GM19240 (cell line): ENCODE measurements at regions not wholly inside any gene's neighbourhood (a gene's known extent, or its start where the extent isn't known, plus 50 kb on each side); places are given as distances from the start of the nearest gene placed in this dataset.

ENCODE experiments used
- DNase-seq: peaks from one replicate; pipeline ENCODE4 v3.0.0; 2011; ENCODE audit warnings: low spot score; ENCODE audit not compliant: insufficient read length

DNA sequence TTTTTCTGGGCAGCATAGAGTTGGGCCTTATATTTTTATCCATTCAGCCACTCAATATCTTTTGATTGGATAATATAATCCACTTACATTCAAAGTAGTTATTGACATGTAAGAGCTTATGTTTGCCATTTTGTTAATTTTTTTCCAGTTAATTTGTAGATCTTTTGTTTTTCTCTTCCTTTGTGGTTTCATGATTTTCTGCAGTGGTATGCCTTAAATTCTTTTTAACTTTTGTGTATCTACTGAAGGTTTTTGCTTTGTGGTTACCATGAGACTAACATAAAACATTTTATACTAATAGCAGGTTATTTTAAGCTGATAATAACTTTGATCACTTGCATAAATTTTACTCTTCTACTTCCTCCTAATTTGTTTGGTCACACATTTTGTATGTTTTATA lies 140.8 kb upstream of the GATB start:
- DNase-seq: no peak

DNA sequence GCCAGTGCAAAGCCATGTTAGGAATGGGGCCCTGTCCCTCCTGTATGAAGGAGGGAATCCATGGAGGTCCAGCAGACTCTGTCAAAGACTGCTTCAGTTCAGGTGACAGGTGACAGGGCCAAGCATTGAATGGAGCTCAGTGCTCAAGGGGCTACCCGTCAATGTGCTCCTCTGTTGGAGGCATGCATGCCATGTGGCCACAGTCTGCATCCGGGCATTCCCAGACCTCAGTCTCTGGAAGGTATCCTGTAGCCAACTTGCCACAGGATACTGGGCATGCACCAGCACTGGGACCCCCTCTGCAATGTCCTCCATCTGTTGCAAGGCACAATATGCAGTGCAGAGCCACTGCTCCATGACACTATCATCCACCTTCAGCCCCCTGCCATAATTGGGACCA lies 136.1 kb upstream of the GATB start:
- DNase-seq: no peak

DNA sequence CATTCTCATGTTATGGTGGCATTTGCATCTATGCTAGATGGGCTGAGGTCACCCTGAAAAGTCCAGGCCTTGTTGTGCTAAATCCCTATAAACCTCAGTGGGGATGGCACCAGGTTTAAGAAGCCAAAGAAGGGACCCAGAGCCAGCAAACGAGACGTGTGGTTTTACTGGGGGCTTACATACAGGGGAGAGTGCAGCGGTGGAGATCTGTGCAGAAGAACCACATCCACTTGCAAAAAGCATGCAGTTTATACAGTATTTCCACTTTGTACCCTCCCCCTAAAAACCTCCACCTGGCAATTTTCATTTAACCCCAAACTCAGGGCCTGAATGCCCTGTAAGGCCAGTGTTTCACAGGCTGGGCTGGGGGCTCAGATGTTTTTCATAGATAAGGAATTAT lies 134.9 kb upstream of the GATB start:
- no peak for DNase-seq

GRCh38 chr4:151894246-151894645 lies 133.4 kb upstream of the GATB start:
- DNase-seq: no peak

GRCh38 chr4:151888367-151888866 lies 127.6 kb upstream of the GATB start:
- no peak for DNase-seq

- no peak for DNase-seq
Measured at GRCh38 chr4:151887816-151888180, 127.0 kb upstream of the GATB start.

- DNase-seq: no peak
Measured at GRCh38 chr4:151887031-151887815, 126.4 kb upstream of the GATB start.

DNA sequence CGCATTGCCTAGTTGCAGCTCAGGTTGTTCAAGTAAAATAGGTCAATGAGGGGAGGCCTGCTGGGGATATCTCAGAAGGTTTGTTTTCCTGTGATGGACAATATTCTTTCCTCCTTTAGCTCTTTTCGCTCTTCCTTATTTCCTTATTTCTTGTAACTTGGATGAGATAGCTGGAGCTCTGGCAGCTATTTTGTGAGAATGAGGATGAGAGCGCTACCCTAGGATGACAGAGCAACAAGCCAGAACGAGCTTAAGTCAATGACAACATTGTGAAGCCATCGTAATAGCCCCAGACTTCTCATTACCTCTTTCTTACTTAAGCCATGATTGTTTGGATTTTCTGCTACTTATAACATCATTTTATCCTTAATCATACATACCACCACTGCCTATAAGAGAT lies 124.3 kb upstream of the GATB start:
- no peak for DNase-seq

DNA sequence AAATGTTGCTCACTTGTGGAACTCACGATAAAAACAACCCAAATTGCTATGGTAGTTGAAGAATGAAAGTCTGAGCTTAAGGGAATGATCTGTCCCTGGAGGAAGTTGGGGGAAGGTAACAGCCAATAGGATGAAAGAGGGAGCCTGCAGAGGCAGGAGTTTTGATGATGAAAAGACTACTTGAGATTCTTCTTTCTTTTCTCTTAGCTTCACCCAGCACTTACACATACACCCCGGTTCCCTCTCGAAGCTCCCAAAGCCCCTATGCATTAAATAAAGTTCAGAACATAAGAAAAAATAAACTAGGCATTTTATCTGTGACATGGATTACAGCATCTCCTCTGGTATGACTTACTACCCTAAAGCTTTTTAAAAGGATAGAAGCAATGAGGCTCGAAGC lies 122.9 kb upstream of the GATB start:
- no peak for DNase-seq

- no peak for DNase-seq
Measured at GRCh38 chr4:151882072-151882803, 121.4 kb upstream of the GATB start.

DNA sequence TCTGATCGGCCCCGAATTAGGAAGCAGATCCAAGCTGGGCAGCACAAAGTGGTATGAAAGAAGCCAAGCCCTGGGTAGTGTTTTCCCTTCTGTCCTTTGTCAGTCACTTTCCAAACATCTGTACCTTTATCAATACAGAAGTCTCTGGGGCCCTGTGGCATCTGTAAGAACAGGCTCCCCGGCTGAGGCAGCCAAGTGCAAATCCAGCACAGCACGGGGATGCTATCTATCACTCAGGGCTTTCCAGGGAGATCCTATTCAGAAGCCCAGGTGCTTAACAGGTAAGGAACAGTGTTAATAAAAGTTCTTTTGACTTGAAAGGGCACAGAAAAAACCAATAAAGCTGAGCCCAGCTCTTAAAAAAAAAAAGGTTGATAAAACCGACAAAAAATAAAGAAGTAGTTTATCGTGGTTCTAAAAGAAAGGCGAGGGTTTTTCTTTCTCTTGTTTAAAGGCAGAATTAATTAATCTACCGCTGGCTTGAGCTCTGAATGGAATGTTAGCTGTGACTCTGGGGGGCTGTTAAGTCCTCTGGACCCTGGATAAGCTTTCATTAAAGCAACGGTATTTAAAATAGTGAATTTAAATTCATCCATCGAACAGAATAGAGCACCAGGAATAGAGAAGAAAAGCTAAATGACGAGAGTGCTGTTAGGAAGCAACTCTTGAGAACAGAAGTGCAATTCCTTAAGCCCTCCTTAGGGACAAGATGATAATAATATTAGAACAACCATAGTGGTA lies 119.1 kb upstream of the GATB start:
- no peak for DNase-seq

- no peak for DNase-seq
Measured at GRCh38 chr4:151876381-151876988, 115.7 kb upstream of the GATB start.

DNA sequence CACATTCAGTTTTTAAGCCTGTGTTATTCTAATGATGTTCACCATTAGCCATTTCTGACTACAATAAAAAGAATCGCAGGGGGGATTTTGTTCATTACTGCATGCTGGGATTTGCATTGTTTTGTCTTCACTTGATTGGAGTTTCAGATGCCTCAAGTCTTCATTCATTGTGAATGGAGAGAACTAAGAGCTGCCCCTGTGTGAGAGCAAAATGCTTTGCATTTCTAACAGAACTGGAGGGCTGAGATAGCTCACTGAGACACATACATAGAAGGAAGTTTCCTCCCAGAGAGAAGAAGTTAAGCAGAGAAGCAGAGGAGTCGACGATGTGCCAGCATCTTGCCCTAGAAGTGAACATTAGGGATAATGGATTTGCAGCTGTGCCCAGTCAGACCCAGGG lies 113.5 kb upstream of the GATB start:
- no peak for DNase-seq

GRCh38 chr4:151866592-151866918 lies 105.7 kb upstream of the GATB start:
- DNase-seq: no peak

DNA sequence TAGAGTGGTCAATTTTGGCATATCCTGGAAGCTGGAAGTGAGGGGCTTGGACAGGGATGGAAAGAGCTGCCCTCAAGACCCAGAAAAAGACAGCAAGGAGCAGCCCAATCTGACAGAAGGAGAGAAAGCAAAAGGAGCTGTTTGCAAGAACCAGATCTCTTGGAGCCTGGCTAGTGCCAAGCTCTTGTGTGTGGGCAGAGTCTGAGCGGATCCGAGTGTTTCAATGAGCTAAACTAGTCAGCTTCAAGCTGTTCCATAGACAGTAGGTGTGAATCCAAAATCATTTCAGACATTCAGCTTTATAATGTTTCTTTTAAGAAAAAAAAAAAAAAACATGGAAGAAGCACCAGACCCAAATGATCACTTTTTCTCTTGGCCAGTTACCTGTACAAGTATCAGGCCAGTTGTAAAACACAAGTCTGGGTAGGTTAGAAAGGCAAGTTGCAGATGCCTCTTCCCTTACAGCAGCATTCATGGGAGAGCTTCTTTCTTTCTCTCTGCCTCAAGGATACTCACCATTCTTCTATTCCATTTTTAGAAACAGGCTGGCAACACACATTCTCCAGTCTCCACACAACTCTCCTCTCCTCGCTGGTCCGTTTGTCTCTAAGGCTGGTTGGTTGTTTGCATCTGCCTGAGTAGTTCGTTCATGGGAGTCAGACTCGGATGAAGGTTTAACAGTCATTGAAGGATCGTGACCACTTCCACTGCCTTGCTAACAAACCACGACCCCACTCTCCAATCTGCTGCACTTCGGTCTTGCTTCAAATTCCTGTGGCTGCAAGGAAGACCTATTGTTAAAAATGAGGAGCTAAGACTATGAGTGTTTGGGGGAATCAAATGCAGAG lies 105.2 kb upstream of the GATB start:
- DNase-seq: no peak

- no peak for DNase-seq
Measured at GRCh38 chr4:151865312-151865711, 104.5 kb upstream of the GATB start.

GRCh38 chr4:151864068-151864467 lies 103.3 kb upstream of the GATB start:
- no peak for DNase-seq

DNA sequence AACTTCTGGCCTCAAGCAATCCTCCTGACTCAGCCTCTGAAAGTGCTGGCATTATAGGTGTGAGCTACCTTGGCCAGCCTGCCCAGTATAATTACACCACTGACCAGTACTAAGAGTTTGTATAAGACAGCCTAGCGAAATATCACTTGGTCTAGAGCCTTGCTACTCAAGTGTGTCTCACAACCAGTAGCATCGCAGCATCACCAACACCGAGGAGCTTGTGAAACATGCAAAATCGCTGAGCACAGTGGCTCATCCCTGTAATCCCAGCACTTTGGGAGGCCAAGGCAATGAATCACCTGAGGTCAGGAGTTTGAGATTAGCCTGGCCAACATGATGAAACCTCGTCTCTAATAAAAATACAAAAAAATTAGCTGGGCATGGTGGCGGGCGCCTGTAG lies 102.0 kb upstream of the GATB start:
- no peak for DNase-seq

GRCh38 chr4:151860561-151861093 lies 99.8 kb upstream of the GATB start:
- no peak for DNase-seq

DNA sequence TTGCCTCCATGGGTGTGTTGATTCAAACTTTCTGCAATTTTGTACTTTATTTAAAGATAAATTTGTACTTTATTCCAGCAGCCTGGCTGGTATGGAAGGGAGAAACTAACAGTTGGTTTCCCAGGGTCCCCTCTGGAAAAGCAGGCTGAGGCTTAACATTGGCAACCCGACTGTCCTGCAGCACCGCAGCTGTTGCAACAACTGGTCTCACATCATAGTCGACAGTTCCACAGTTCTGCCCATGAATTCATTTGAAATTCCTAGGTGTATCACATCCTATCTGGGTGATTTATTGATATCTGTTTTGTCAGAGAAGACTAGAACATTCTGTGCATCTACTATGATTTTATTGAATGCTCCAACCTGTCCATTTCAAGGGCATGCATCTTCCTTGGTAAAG lies 98.8 kb upstream of the GATB start:
- DNase-seq: no peak

GRCh38 chr4:151858356-151858755 lies 97.5 kb upstream of the GATB start:
- DNase-seq: no peak
